ENCODE measurements at regions not wholly inside any gene's neighbourhood (a gene's known extent, or its start where the extent isn't known, plus 50 kb on each side); places are given as distances from the start of the nearest gene placed in this dataset.

DNA sequence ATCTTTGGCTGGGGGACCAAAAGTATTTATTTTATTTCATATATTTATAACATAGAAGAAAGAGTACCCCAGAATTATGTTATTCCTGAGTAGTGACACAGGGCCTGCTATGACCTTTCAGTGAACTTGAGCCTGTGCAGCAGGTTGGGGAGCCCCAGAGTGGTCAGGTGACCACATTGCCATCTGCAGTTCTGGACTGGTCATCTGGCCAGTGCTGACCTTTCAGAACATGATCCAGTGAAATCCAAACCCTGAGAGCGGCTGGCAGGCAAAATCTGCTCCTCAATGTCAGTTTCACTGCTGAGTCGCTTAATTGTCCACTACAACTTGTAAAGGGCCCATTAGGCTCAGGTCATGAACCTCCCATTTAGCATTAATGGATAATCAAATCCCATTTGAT lies 336.7 kb upstream of the KCNH7 start:
- H3K9me3 ChIP-seq (replicated peaks in 1 of 3): no peaks in the 10 kb centered on the region
- DNase-seq: no peak
- no peaks in the 10 kb centered on the region for H3K36me3 ChIP-seq (replicated peaks in 1 of 2)
- no peak overlapping the region for H3K27ac ChIP-seq
- no peak overlapping the region for H3K4me3 ChIP-seq
- 91 to 100% (median 92%) methylated on average over 2 of the region's 2 CpGs for WGBS, 4 donors
- H3K27me3 ChIP-seq: no peaks in the 10 kb centered on the region
- intact Hi-C loops (cut with DNase I): no loop called here
- no peak for TF ChIP-seq CTCF (IDR thresholded peaks at IDR 0.05)
- TF ChIP-seq POLR2A (IDR thresholded peaks at IDR 0.05): no peak
- H3K4me1 ChIP-seq (replicated peaks in 1 of 2): no peaks in the 10 kb centered on the region

DNA sequence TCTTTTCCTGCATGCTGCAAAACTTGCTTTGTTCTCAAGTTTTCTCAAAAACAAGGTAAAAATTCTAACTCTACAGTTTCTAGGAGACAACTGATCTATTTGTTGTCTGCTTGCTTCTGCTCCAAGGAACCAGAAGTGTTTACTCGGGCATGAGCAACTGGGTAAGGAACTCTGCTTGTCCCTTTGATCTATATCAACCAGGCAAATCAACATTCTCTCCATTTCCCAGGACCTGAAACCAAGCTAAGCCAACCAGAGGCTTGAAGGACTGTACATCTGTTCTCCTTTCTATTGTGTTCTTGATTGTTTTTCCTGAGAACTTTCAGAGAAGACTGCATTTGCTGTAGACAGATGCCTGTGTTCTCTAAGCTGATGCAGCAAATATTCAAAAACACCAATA lies 335.0 kb upstream of the KCNH7 start:
- DNase-seq: no peak
- H3K36me3 ChIP-seq (replicated peaks in 1 of 2): no peaks in the 10 kb centered on the region
- no peaks in the 10 kb centered on the region for H3K9me3 ChIP-seq (replicated peaks in 1 of 3)
- H3K4me3 ChIP-seq: no peak overlapping the region
- H3K27me3 ChIP-seq: peaks cover 3% of the 10 kb centered on the region
- H3K27ac ChIP-seq: no peak overlapping the region
- intact Hi-C loops (cut with DNase I): no loop called here
- no peak for TF ChIP-seq CTCF (IDR thresholded peaks at IDR 0.05)
- no peak for TF ChIP-seq POLR2A (IDR thresholded peaks at IDR 0.05)
- WGBS, 4 donors: 66 to 88% (median 79%) methylated on average over 1 of the region's 1 CpG
- H3K4me1 ChIP-seq (replicated peaks in 1 of 2): no peaks in the 10 kb centered on the region

DNA sequence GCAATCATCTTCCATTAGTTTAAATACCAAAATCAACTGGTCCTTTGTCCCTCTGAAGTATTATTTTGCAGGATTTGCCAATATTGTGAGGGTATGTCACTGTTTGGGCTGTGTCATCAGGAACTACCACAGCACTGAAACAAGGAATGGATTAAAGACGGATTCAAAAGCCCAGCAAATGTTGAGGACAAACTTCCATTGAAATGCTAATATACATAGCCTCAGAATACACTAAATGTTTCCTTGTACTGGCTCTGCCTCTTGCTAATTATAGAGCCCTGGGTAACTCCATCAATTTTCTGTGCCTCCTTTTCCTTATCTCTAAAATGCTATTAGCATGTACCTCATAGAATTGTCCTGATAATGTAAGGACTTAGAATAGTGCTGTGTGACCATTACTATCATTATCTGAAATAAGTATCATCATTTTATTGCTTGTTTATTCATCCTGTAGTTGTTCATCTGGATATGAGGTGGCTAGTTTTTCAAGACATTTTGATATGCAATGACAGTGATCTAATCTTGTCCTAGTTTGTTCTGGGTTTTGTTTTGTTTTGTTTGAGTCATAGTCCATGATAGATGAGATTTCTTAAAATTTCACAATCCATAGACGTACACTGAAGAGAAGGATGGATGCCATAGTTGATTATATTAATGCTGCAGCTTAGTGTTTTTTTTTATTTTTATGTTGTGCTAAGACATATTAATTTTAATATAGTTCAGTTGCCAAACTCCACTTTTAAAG lies 333.4 kb upstream of the KCNH7 start:
- intact Hi-C loops (cut with DNase I): no loop called here
- WGBS, 4 donors: 42 to 55% (median 48%) methylated on average over 2 of the region's 2 CpGs
- H3K4me1 ChIP-seq (replicated peaks in 1 of 2): no peaks in the 10 kb centered on the region
- H3K36me3 ChIP-seq (replicated peaks in 1 of 2): no peaks in the 10 kb centered on the region
- DNase-seq: no peak
- H3K9me3 ChIP-seq (replicated peaks in 1 of 3): no peaks in the 10 kb centered on the region
- H3K27me3 ChIP-seq: peaks cover 3% of the 10 kb centered on the region
- no peak overlapping the region for H3K4me3 ChIP-seq
- H3K27ac ChIP-seq: no peak overlapping the region
- no peak for TF ChIP-seq POLR2A (IDR thresholded peaks at IDR 0.05)
- TF ChIP-seq CTCF (IDR thresholded peaks at IDR 0.05): no peak

DNA sequence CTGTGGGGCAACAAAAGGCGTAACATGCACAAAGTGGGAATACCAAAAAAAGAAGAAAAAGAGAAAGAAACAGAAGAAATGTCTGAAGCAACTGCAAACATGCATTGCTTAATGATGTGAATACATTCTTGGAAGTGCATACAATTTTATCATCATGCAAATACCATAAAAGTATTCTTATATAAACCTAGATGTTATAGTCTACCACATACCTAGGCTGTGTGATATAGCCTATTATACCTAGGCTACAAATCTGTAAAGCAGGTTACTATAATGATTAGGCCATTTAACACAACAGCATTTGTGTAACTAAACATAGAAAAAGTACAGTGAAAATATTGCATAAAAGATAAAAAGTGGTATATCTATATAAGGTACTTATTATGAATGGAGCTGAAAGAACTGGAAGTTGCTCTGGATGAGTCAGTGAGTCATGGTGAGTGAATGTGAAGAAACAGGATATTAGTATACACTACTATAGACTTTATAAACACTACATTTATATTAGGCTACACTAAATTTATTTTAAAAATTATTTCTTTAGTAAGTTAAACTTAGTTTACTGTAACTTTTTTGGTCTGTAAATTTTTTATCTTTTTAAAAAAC lies 319.4 kb upstream of the KCNH7 start:
- Histone ChIP-seq H3K9me3 (replicated peaks in 1 of 3) (no peaks in the 10 kb centered on the region), H3K4me1 (replicated peaks in 1 of 2) (no peaks in the 10 kb centered on the region), H3K27ac (no peak overlapping the region), H3K36me3 (replicated peaks in 1 of 2) (no peaks in the 10 kb centered on the region), H3K4me3 (no peak overlapping the region), H3K27me3 (no peaks in the 10 kb centered on the region)
- WGBS, 4 donors: 81 to 100% (median 95%) methylated on average over 1 of the region's 1 CpG
- intact Hi-C loops (cut with DNase I): no loop called here
- no peak for TF ChIP-seq CTCF (IDR thresholded peaks at IDR 0.05)
- TF ChIP-seq POLR2A (IDR thresholded peaks at IDR 0.05): no peak
- no peak for DNase-seq
